OCI-LY3 (cell line): ENCODE measurements at regions not wholly inside any gene's neighbourhood (a gene's known extent, or its start where the extent isn't known, plus 50 kb on each side); places are given as distances from the start of the nearest gene placed in this dataset.

Experiments
- H2AFZ ChIP-seq: fragments of 200-600, 300-600 bp; shearing (Covaris generic); 2 replicates; pipeline ENCODE4 v1.6.0; 2014; ENCODE audit warnings: antibody characterized with exemption, low read depth, low read length
- H3K27ac ChIP-seq: fragments of 200-600, 300-600 bp; sonication (generic); 2 replicates; pipeline ENCODE4 v1.5.1; 2014; ENCODE audit warnings: mild to moderate bottlenecking, low read length, moderate library complexity, mixed read lengths
- H3K27me3 ChIP-seq: fragments of 200-600, 300-600 bp; sonication (generic); 2 replicates; pipeline ENCODE4 v1.6.1; 2014; ENCODE audit warnings: low read depth, low read length, mixed read lengths
- H3K36me3 ChIP-seq: fragments of 200-600, 300-600 bp; sonication (generic); replicated peaks from 2 replicates; pipeline ENCODE3; 2014; ENCODE audit warnings: low read depth, low read length, mixed read lengths
- H3K4me1 ChIP-seq: fragments of 300-600, 200-600 bp; sonication (generic); 2 replicates; pipeline ENCODE4 v1.6.1; 2014; ENCODE audit warnings: low read length, mixed read lengths
- H3K4me2 ChIP-seq: fragments of 200-600, 300-600 bp; sonication (generic); 2 replicates; pipeline ENCODE4 v1.6.1; 2014; ENCODE audit warnings: low read length, mixed read lengths
- H3K4me3 ChIP-seq: fragments of 300-600, 200-600 bp; sonication (generic); 2 replicates; pipeline ENCODE4 v1.5.1; 2014; ENCODE audit warnings: antibody characterized with exemption, mild to moderate bottlenecking, low read length, moderate library complexity
- H3K79me2 ChIP-seq: fragments of 300-600, 200-600 bp; shearing (Covaris generic); 2 replicates; pipeline ENCODE4 v1.6.1; 2014; ENCODE audit warnings: mild to moderate bottlenecking, low read length, mixed read lengths
- H3K9ac ChIP-seq: fragments of 300-600, 200-600 bp; shearing (Covaris generic); 2 replicates; pipeline ENCODE4 v1.6.0; 2014; ENCODE audit warnings: mild to moderate bottlenecking, low read length, moderate library complexity
- H3K9me3 ChIP-seq: fragments of 200-600, 300-600 bp; shearing (Covaris generic); 2 replicates; pipeline ENCODE4 v1.6.1; 2014; ENCODE audit warnings: low read length, mixed read lengths; ENCODE audit not compliant: insufficient read depth
- H4K20me1 ChIP-seq: fragments of 200-600, 300-600 bp; sonication (generic); 2 replicates; pipeline ENCODE4 v1.6.1; 2016; ENCODE audit warnings: low read length, mixed read lengths; ENCODE audit not compliant: insufficient read depth
- CTCF ChIP-seq: fragments of 200-600, 300-600 bp; sonication (generic); IDR thresholded peaks from 2 replicates; pipeline ENCODE4 v1.5.1; 2014; ENCODE audit warnings: antibody characterized with exemption, low read length, low read depth
- EZH2phosphoT487 ChIP-seq: fragments of 200-600 bp; shearing (Covaris generic); IDR thresholded peaks from 2 replicates; pipeline ENCODE4 v1.6.1; 2018; ENCODE audit warnings: antibody characterized with exemption, mixed run types, low read depth

GRCh38 chrX:7218321-7219152, 70.6 kb upstream of the PUDP start:
- Histone ChIP-seq H2AFZ (no peak overlapping the region), H3K9me3 (no peaks in the 10 kb centered on the region), H3K79me2 (no peaks in the 10 kb centered on the region), H4K20me1 (no peaks in the 10 kb centered on the region), H3K27me3 (no peaks in the 10 kb centered on the region), H3K4me3 (no peak overlapping the region), H3K27ac (no peak overlapping the region), H3K9ac (no peak overlapping the region), H3K4me1 (no peaks in the 10 kb centered on the region), H3K4me2 (no peak overlapping the region), H3K36me3 (no peaks in the 10 kb centered on the region)
- TF ChIP-seq EZH2phosphoT487 (no peak), CTCF (no peak)

DNA sequence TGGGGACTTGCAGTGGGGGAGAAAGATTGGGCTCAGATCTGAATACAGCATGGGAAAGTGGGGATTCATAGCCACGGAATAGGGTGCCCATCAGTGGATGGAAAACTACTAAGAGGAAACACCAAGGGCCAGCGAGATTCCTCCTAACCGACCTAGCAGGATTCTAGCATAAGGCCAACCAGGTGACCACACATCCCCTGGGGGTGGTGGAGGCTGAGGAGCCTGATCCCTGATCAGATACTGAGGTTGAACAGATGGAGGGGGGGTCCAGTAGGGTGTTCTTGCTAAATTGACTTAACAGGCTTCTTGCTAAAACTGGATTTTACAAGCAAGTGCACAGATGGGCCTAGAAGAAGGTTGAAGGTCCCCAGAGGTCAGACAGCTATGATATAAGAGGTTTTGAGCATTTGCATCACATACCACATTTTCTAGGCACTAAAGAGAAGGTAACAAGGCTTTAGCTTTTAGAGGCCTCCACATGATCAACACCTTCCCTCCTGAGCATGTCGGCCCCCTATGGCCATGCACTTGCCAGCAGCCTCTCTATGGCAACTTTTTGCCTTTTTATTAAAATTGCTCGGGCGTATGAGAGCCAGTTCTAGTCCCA, 69.1 kb upstream of the PUDP start:
- Histone ChIP-seq H3K27me3 (no peaks in the 10 kb centered on the region), H3K27ac (no peak overlapping the region), H3K4me3 (no peak overlapping the region), H3K9ac (no peak overlapping the region), H3K9me3 (no peaks in the 10 kb centered on the region), H3K4me1 (no peaks in the 10 kb centered on the region), H4K20me1 (no peaks in the 10 kb centered on the region), H3K4me2 (no peak overlapping the region), H3K36me3 (no peaks in the 10 kb centered on the region), H2AFZ (no peak overlapping the region), H3K79me2 (no peaks in the 10 kb centered on the region)
- TF ChIP-seq CTCF = no peak
- no peak for TF ChIP-seq EZH2phosphoT487

DNA sequence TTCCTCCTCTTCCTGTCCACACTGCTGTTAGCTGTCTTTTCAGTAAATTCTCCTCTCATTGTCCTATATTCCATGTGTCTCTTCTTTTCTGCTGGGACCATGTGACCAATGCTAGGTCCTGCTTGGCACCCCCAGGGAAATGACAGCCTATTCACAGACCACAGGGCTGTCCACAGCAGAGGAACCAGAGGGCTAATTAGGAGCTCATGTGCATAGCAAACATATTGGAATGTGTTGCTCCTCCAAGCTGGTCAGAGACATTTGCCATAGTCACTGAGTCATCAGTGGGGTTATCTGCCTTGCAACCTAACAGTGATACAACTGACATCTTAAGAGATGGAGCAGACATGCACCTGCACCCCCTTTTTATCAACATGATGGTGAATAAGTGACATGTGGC, 67.9 kb upstream of the PUDP start:
- no peak overlapping the region for H3K4me2 ChIP-seq

More for the DNA sequence above, 67.9 kb upstream of the PUDP start:
- H3K9me3 ChIP-seq = no peaks in the 10 kb centered on the region
- H3K27me3 ChIP-seq = no peaks in the 10 kb centered on the region
- no peaks in the 10 kb centered on the region for H3K36me3 ChIP-seq
- no peak overlapping the region for H3K9ac ChIP-seq
- H3K4me1 ChIP-seq = no peaks in the 10 kb centered on the region
- no peaks in the 10 kb centered on the region for H4K20me1 ChIP-seq
- no peak overlapping the region for H3K4me3 ChIP-seq
- TF ChIP-seq CTCF (no peak), EZH2phosphoT487 (no peak)
- H3K27ac ChIP-seq = no peak overlapping the region
- H2AFZ ChIP-seq = no peak overlapping the region
- H3K79me2 ChIP-seq = no peaks in the 10 kb centered on the region
